Lower lobe of right lung (tissue), 2 donors: ENCODE measurements at regions not wholly inside any gene's neighbourhood (a gene's known extent, or its start where the extent isn't known, plus 50 kb on each side); places are given as distances from the start of the nearest gene placed in this dataset.
"Not testable (repeated sequence)": the region's sequence is repeated elsewhere in the genome, so short reads cannot be mapped to it uniquely, and the experiment has no call there.

Source experiments
- ATAC-seq, 2 donors: fragments of 200-7000 bp; cut with Tn5 transposase; one replicate each; pipeline ENCODE4 v1.9.1; 2020 to 2022; ENCODE audit warnings: mild to moderate bottlenecking in 2 of 2, moderate library complexity in 2 of 2
- DNase-seq: peaks from one replicate; pipeline ENCODE4 v3.0.0-alpha.2; 2020
- H3K27ac ChIP-seq: fragments of 200-600 bp; one replicate; pipeline ENCODE4 v1.8.0; 2022
- H3K27me3 ChIP-seq: fragments of 200-600 bp; one replicate; pipeline ENCODE4 v1.8.0; 2022; ENCODE audit warnings: low read depth
- H3K36me3 ChIP-seq: fragments of 200-600 bp; one replicate; pipeline ENCODE4 v1.8.0; 2022; ENCODE audit warnings: mild to moderate bottlenecking
- H3K4me1 ChIP-seq: fragments of 200-600 bp; one replicate; pipeline ENCODE4 v1.8.0; 2022
- H3K4me3 ChIP-seq: fragments of 200-600 bp; one replicate; pipeline ENCODE4 v1.8.0; 2022; ENCODE audit warnings: mild to moderate bottlenecking
- H3K9me3 ChIP-seq: fragments of 200-600 bp; one replicate; pipeline ENCODE4 v1.8.0; 2022
- CTCF ChIP-seq: fragments of 200-600 bp; IDR thresholded peaks from one replicate; pipeline ENCODE4 v1.8.0; 2022; ENCODE audit warnings: antibody characterized with exemption, mild to moderate bottlenecking
- intact Hi-C: fragments of 100-400 bp; cut with DNase I; formaldehyde crosslinking; loops from one replicate; pipeline ENCODE4 v1.11.0; 2022
- donor health status: DM: no; HTN: yes; CAD: no; lungs with severe emphysema.

GRCh38 chr2:40654346-40654745 is 202.5 kb upstream of the SLC8A1 start:
- no peak for DNase-seq
- H3K9me3 ChIP-seq = no peaks in the 10 kb centered on the region
- TF ChIP-seq CTCF = no peak
- no peak overlapping the region for H3K27ac ChIP-seq
- H3K4me1 ChIP-seq = no peaks in the 10 kb centered on the region
- H3K4me3 ChIP-seq = no peak overlapping the region
- no peak for ATAC-seq
- intact Hi-C loops = no loop called here
- no peaks in the 10 kb centered on the region for H3K27me3 ChIP-seq
- H3K36me3 ChIP-seq = no peaks in the 10 kb centered on the region

DNA sequence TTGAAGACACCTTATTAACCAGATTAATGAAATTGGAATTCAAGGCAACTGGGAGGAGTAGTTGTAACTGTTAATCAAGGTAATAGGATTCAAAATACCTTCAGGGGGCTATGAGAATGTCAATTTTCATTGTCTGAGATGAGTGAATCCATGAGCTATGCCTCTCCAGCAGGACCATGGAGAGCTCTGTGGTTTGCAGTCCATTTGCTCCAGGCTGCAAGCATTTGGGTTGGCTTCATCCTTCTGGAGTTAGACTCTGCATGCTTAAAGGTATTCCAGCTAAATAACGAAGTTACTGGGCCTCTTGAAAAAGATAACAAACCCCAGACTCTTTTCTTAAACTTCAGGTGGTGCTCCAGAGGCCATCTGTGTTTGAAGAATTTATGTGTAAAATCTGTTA is 207.1 kb upstream of the SLC8A1 start:
- TF ChIP-seq CTCF = no peak
- H3K36me3 ChIP-seq = no peaks in the 10 kb centered on the region
- no peak overlapping the region for H3K4me3 ChIP-seq
- no peak overlapping the region for H3K27ac ChIP-seq
- DNase-seq = no peak
- H3K27me3 ChIP-seq = no peaks in the 10 kb centered on the region
- ATAC-seq = no peak
- H3K4me1 ChIP-seq = no peaks in the 10 kb centered on the region
- intact Hi-C loops = no loop called here
- no peaks in the 10 kb centered on the region for H3K9me3 ChIP-seq

DNA sequence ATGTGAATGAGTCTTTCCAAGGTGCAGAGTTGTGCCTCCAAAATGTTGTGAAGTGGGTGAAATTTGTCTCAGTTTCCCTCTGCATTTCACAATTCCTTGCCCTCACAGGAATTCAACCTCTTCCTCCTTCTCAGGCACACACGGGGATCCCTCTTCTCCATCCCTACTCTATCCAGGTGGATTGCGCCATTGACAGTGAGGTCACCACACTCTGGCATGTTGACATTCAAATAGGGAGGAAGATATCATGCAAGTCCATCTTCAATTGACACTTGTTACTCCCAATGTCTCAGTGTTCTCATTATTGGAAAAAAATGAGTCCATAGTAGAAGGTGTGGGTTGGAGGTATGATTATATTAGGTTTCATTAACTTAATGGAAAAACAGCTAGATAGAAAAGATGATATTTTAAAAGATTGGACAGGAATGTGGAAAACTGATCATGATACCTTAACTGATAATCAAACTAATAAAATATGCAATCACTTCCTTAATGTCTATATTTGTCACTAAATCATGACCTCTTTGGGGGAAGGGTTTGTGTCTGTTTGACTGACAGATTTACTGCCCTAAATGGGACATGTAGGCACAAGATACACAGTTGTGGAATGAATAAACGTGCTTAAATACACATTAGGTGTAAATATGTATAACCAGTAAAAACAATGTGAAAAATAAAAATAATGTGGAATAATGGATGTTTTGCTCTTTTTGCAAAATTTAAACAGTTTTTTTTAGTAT is 213.8 kb upstream of the SLC8A1 start:
- ATAC-seq = no peak
- H3K9me3 ChIP-seq = no peaks in the 10 kb centered on the region

DNA sequence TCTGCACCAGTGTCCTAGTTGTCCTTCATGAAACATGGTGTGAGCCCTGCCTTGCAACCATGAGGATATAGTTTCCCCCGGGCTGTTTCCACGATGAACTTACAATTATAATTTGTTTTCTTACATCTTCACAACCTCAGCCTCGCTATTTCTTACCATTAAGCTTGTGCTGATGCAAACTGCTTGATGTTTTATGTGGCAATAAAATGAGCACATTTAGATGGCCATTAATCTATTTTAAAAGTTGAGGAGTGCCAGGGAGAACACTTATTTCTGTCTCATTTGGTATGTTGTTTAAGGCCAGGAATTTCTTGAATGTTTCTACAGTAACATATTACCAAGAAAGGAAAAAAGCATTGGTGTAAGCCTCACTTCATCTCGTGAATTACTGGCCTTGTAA is 214.5 kb upstream of the SLC8A1 start:
- no peaks in the 10 kb centered on the region for H3K9me3 ChIP-seq
- DNase-seq (no peak), ATAC-seq (no peak)
- H3K27me3 ChIP-seq = no peaks in the 10 kb centered on the region
- H3K4me1 ChIP-seq = no peaks in the 10 kb centered on the region
- no peak for TF ChIP-seq CTCF
- intact Hi-C loops = no loop called here
- H3K27ac ChIP-seq = no peak overlapping the region
- no peak overlapping the region for H3K4me3 ChIP-seq
- no peaks in the 10 kb centered on the region for H3K36me3 ChIP-seq

More for the DNA sequence above, 213.8 kb upstream of the SLC8A1 start:
- Histone ChIP-seq H3K4me3 (no peak overlapping the region), H3K27ac (no peak overlapping the region), H3K4me1 (no peaks in the 10 kb centered on the region), H3K36me3 (no peaks in the 10 kb centered on the region), H3K27me3 (no peaks in the 10 kb centered on the region)
- TF ChIP-seq CTCF = no peak
- intact Hi-C loops = no loop called here
- no peak for DNase-seq

GRCh38 chr2:40668425-40668824 is 216.5 kb upstream of the SLC8A1 start:
- TF ChIP-seq CTCF = no peak
- Histone ChIP-seq H3K27ac (no peak overlapping the region), H3K9me3 (no peaks in the 10 kb centered on the region), H3K27me3 (no peaks in the 10 kb centered on the region), H3K36me3 (no peaks in the 10 kb centered on the region), H3K4me3 (no peak overlapping the region), H3K4me1 (no peaks in the 10 kb centered on the region)
- DNase-seq = no peak
- intact Hi-C loops = no loop called here
- ATAC-seq = no peak

DNA sequence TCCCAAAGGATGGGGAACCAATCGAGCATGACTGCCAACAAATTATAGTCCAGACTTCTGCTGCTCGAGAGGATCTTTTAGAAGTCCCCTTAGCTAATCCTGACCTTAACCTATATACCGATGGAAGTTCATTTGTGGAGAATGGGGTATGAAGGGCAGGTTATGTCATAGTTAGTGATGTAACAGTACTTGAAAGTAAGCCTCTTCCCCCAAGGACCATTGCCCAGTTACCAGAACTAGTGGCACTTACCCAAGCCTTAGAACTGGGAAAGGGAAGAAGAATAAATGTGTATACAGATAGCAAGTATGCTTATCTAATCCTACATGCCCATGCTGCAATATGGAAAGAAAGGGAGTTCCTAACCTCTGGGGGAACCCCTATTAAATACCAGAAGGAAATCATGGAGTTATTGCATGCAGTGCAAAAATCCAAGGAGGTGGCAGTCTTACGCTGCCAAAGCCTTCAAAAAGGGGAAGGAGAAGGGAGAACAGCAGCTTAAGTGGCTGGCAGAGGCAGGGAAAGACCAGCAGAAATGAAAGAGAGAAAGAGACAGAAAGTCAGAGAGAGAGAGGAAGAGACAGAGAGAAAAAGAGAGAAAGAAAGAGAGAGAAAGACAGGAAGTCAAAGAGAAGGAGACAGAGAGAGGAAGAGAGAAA is 224.4 kb upstream of the SLC8A1 start:
- H3K9me3 ChIP-seq, H3K27me3 ChIP-seq, DNase-seq, H3K4me1 ChIP-seq, H3K36me3 ChIP-seq, ATAC-seq, intact Hi-C loops, H3K27ac ChIP-seq, H3K4me3 ChIP-seq: not testable (repeated sequence)
